Mesothelial cell of epicardium (in vitro differentiated cells): ENCODE measurements at regions not wholly inside any gene's neighbourhood (a gene's known extent, or its start where the extent isn't known, plus 50 kb on each side); places are given as distances from the start of the nearest gene placed in this dataset.
"Not testable (repeated sequence)": the region's sequence is repeated elsewhere in the genome, so short reads cannot be mapped to it uniquely, and the experiment has no call there.

Experiments used
- DNase-seq, 2 experiments: peaks; one replicate each; pipeline ENCODE4 v3.0.0; 2021; ENCODE audit warnings: low spot score in 2 of 2; ENCODE audit not compliant: unreplicated experiment in 2 of 2
- H3K27ac Mint-ChIP-seq: 2 replicates; pipeline ENCODE4 v1.8.0; 2021; ENCODE audit warnings: mixed read lengths
- H3K27me3 Mint-ChIP-seq: 2 replicates; pipeline ENCODE4 v1.8.0; 2021; ENCODE audit warnings: low read depth, mixed read lengths
- H3K36me3 Mint-ChIP-seq: 2 replicates; pipeline ENCODE4 v1.8.0; 2021; ENCODE audit warnings: mixed read lengths
- H3K4me1 Mint-ChIP-seq: 2 replicates; pipeline ENCODE4 v1.8.0; 2021; ENCODE audit warnings: mixed read lengths
- H3K4me3 Mint-ChIP-seq: 2 replicates; pipeline ENCODE4 v1.8.0; 2021; ENCODE audit warnings: mild to moderate bottlenecking, moderate library complexity, mixed read lengths
- H3K9me3 Mint-ChIP-seq: 2 replicates; pipeline ENCODE4 v1.8.0; 2021; ENCODE audit warnings: mixed read lengths
- TF ChIP-seq, protein P1 (sequence below): fragments of 200-600 bp; sonication (generic); IDR thresholded peaks from one replicate; pipeline ENCODE4 v1.5.0; 2021; ENCODE audit warnings: antibody characterized with exemption; ENCODE audit not compliant: unreplicated experiment

DNA sequence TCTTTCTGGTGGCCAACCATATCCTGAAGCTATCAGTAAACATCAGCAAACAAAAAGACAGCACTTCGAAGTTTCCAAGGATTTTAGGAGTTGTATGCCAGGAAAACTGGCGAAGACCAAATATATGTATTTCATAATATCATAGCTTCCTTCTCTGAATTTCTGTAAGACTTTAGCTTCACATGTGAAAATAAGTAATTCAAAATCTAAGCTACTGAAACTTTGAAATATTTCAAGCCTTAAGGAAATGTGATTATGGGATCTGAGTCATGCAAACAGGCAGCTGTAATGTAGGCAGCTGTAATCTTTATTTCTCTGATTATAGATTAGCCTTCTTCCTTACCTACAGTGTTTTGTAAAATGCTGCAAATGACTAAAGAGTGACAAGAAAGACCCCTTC is 70.7 kb upstream of the ANKRD10 start:
- DNase-seq = no peak
- Mint-ChIP-seq H3K27me3 (peaks cover 44% of the 10 kb centered on the region), H3K36me3 (no peaks in the 10 kb centered on the region), H3K4me3 (no peak overlapping the region), H3K4me1 (peaks cover 8% of the 10 kb centered on the region), H3K27ac (no peak overlapping the region), H3K9me3 (no peaks in the 10 kb centered on the region)
- TF ChIP-seq, protein P1, sequence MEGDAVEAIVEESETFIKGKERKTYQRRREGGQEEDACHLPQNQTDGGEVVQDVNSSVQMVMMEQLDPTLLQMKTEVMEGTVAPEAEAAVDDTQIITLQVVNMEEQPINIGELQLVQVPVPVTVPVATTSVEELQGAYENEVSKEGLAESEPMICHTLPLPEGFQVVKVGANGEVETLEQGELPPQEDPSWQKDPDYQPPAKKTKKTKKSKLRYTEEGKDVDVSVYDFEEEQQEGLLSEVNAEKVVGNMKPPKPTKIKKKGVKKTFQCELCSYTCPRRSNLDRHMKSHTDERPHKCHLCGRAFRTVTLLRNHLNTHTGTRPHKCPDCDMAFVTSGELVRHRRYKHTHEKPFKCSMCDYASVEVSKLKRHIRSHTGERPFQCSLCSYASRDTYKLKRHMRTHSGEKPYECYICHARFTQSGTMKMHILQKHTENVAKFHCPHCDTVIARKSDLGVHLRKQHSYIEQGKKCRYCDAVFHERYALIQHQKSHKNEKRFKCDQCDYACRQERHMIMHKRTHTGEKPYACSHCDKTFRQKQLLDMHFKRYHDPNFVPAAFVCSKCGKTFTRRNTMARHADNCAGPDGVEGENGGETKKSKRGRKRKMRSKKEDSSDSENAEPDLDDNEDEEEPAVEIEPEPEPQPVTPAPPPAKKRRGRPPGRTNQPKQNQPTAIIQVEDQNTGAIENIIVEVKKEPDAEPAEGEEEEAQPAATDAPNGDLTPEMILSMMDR = no peak

DNA sequence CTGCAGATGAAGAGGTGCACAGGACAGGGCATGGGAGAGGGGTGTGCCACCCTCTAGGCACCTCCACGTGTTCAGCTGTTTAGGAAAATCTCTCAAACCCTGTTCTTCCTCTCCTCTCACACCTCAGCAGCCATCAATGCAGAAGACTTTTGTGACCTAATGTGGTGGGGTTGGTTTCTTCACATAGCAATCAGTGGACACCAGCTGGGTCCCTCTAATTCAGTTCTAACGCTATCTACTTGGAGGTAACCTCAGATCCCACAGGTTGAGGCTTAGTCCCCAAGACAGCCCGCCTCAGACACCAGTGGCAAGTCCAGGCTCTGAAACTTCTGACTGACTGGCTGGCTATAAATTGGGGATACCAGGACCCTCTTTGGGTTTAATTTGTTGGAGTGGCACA is 69.9 kb upstream of the ANKRD10 start:
- no peak overlapping the region for H3K27ac Mint-ChIP-seq
- H3K4me3 Mint-ChIP-seq = no peak overlapping the region
- no peaks in the 10 kb centered on the region for H3K36me3 Mint-ChIP-seq
- no peaks in the 10 kb centered on the region for H3K9me3 Mint-ChIP-seq
- DNase-seq = no peak
- peaks cover 47% of the 10 kb centered on the region for H3K27me3 Mint-ChIP-seq
- peaks cover 8% of the 10 kb centered on the region for H3K4me1 Mint-ChIP-seq
- TF ChIP-seq, protein P1 = no peak

- peaks cover 45% of the 10 kb centered on the region for H3K27me3 Mint-ChIP-seq
- H3K4me1 Mint-ChIP-seq = peaks cover 8% of the 10 kb centered on the region
- no peak overlapping the region for H3K4me3 Mint-ChIP-seq
- TF ChIP-seq, protein P1 = no peak
- no peak overlapping the region for H3K27ac Mint-ChIP-seq
- H3K9me3 Mint-ChIP-seq = peaks cover 1% of the 10 kb centered on the region
- no peaks in the 10 kb centered on the region for H3K36me3 Mint-ChIP-seq
- no peak for DNase-seq
Observed at GRCh38 chr13:110984381-110984780, 69.5 kb upstream of the ANKRD10 start.

DNA sequence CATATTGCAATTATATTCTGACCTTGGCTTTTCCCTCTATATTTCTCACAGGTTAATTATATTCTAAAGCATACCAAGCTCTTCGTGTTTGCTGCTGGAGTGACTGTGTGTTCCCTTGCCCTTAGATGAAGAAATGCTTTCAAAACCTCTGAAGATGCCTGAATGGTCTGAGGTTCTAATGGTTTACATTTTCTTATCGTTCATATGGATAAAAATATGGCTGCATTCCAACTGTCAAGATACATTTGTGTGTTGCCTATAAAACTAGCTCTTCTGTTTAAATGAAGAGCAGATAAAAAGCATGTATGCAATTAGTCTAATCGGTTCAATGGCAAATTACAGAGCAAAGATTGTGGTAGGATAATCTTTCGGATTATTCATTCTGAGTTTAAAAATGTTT is 68.4 kb upstream of the ANKRD10 start:
- Mint-ChIP-seq H3K27me3 (peaks cover 51% of the 10 kb centered on the region), H3K27ac (no peak overlapping the region), H3K4me3 (no peak overlapping the region), H3K4me1 (peaks cover 8% of the 10 kb centered on the region), H3K9me3 (peaks cover 8% of the 10 kb centered on the region), H3K36me3 (no peaks in the 10 kb centered on the region)
- DNase-seq = no peak
- TF ChIP-seq, protein P1 = no peak

DNA sequence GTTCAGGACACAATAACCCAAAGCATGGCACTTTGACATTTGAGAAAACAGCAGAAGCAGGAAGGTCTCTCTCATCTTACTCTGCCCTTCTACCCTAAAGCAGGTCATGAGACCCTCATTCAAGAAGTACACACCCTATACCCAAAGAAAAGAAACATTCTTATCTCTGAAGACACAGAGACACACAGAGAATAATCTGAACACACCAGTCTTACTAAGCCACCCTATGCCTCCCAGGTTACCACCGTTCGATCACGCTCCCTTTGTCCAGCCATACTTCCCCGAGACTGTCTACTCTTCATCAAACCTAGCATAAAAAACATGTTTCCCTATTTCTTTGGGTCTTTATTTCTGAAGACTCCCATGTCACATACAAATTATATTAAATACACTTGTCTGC is 66.5 kb upstream of the ANKRD10 start:
- no peak for DNase-seq
- peaks cover 45% of the 10 kb centered on the region for H3K27me3 Mint-ChIP-seq
- no peaks in the 10 kb centered on the region for H3K36me3 Mint-ChIP-seq
- no peak overlapping the region for H3K4me3 Mint-ChIP-seq
- peaks cover 8% of the 10 kb centered on the region for H3K9me3 Mint-ChIP-seq
- peaks cover 8% of the 10 kb centered on the region for H3K4me1 Mint-ChIP-seq
- TF ChIP-seq, protein P1 = no peak
- no peak overlapping the region for H3K27ac Mint-ChIP-seq

GRCh38 chr13:110980921-110981320 is 66.1 kb upstream of the ANKRD10 start:
- Mint-ChIP-seq H3K4me1 (peaks cover 8% of the 10 kb centered on the region), H3K36me3 (no peaks in the 10 kb centered on the region), H3K9me3 (peaks cover 8% of the 10 kb centered on the region), H3K27ac (no peak overlapping the region), H3K4me3 (no peak overlapping the region), H3K27me3 (peaks cover 48% of the 10 kb centered on the region)
- no peak for DNase-seq
- TF ChIP-seq, protein P1 = no peak

- peaks cover 39% of the 10 kb centered on the region for H3K27me3 Mint-ChIP-seq
- H3K4me1 Mint-ChIP-seq, H3K27ac Mint-ChIP-seq, DNase-seq, H3K9me3 Mint-ChIP-seq, H3K36me3 Mint-ChIP-seq, H3K4me3 Mint-ChIP-seq: not testable (repeated sequence)
Observed at GRCh38 chr13:110979149-110979548, 64.3 kb upstream of the ANKRD10 start.
